Endothelial cell of umbilical vein (primary cell): ENCODE measurements at regions not wholly inside any gene's neighbourhood (a gene's known extent, or its start where the extent isn't known, plus 50 kb on each side); places are given as distances from the start of the nearest gene placed in this dataset.
A peak's percentile ranks its signal among the peaks of the same experiment; 100 is the strongest.

ENCODE experiments used
- BruUV-seq: library from RNA; stranded (reverse); fragments of 400-500 nt; replicated peaks from 2 replicates; lab custom pipeline; 2021; lab: Mats Ljungman, UMichigan
- CTCF ChIA-PET: fragments of 300-600, 350-600 bp; sonication (Branson Sonifier 250); formaldehyde crosslinking; loops from one replicate; lab custom pipeline; 2021; ENCODE audit warnings: antibody characterized with exemption, inconsistent platforms; lab: Charles Lee
- POLR2A ChIA-PET: fragments of 300-600, 350-600 bp; sonication (Branson Sonifier 250); formaldehyde crosslinking; loops from one replicate; lab custom pipeline; 2021; ENCODE audit warnings: antibody characterized with exemption, inconsistent platforms; lab: Charles Lee
- DNase-seq: peaks from one replicate; pipeline ENCODE4 v3.0.0-alpha.2; 2011; ENCODE audit warnings: low read depth, low spot score
- FAIRE-seq: peaks from 2 replicates; lab custom pipeline; 2011; peaks lifted over from hg19 to GRCh38; lab: Jason Lieb, UNC
- H2AFZ ChIP-seq: 2 replicates; pipeline ENCODE4 v1.6.0; 2012; ENCODE audit warnings: low read depth, low read length, control low read depth, inconsistent platforms
- H3K27ac ChIP-seq: 2 replicates; pipeline ENCODE4 v1.5.1; 2011; ENCODE audit warnings: low read depth, mild to moderate bottlenecking, control low read depth, low read length, moderate library complexity; ENCODE audit not compliant: insufficient read depth
- H3K27me3 ChIP-seq, 2 experiments: 2 replicates each; pipeline versions ENCODE4 v1.6.0 to v1.6.1; 2011; ENCODE audit warnings: low read length in 2 of 2, mixed read lengths in 1 of 2; ENCODE audit not compliant: control insufficient read depth in 2 of 2, insufficient read depth in 2 of 2
- H3K36me3 ChIP-seq, 2 experiments: 2 replicates in 1 of 2; 3 replicates in 1 of 2; pipeline ENCODE4 v1.5.1; 2011; ENCODE audit warnings: low read length in 2 of 2, mild to moderate bottlenecking in 1 of 2, moderate library complexity in 1 of 2; ENCODE audit not compliant: control insufficient read depth in 2 of 2, insufficient read depth in 2 of 2; ENCODE audit errors: extremely low read depth in 1 of 2
- H3K4me1 ChIP-seq: 3 replicates; pipeline ENCODE4 v1.5.1; 2011; ENCODE audit warnings: mild to moderate bottlenecking, low read length; ENCODE audit not compliant: control insufficient read depth, insufficient read depth; ENCODE audit errors: extremely low read depth
- H3K4me2 ChIP-seq: 2 replicates; pipeline ENCODE4 v1.6.1; 2011; ENCODE audit warnings: low read length, control low read depth, mixed read lengths; ENCODE audit not compliant: insufficient read depth
- H3K4me3 ChIP-seq, 3 experiments: fragments of 200-600 bp in 1 of 3; sonication (generic), shearing (Covaris generic) in 1 of 3; replicated peaks in 1 of 3; 2 replicates each; pipeline ENCODE4 v1.5.1; 2011 to 2016; ENCODE audit warnings: control low read depth in 3 of 3, low read length in 3 of 3, mild to moderate bottlenecking in 2 of 3, inconsistent platforms in 1 of 3, low read depth in 1 of 3, moderate library complexity in 1 of 3; ENCODE audit not compliant: insufficient read depth in 1 of 3
- H3K79me2 ChIP-seq: 2 replicates; pipeline ENCODE4 v1.6.0; 2012; ENCODE audit warnings: low read length, inconsistent platforms; ENCODE audit not compliant: control insufficient read depth, insufficient read depth
- H3K9ac ChIP-seq: replicated peaks from 2 replicates; pipeline ENCODE3; 2011; ENCODE audit warnings: low read length, control low read depth; ENCODE audit not compliant: insufficient read depth; ENCODE audit errors: extremely low read depth
- H3K9me1 ChIP-seq: replicated peaks from 3 replicates; pipeline ENCODE4 v1.6.0; 2011; ENCODE audit warnings: mild to moderate bottlenecking, low read length; ENCODE audit not compliant: control insufficient read depth, insufficient read depth; ENCODE audit errors: extremely low read depth
- H3K9me3 ChIP-seq: replicated peaks from 2 replicates; pipeline ENCODE4 v1.5.1; 2012; ENCODE audit warnings: low read length, inconsistent platforms; ENCODE audit not compliant: control insufficient read depth, insufficient read depth
- H4K20me1 ChIP-seq: replicated peaks from 2 replicates; pipeline ENCODE3; 2011; ENCODE audit warnings: mild to moderate bottlenecking, low read length; ENCODE audit not compliant: control insufficient read depth, insufficient read depth; ENCODE audit errors: extremely low read depth
- CTCF ChIP-seq, 2 donors: IDR thresholded peaks; 1 replicate in 1 of 2; 2 replicates in 1 of 2; pipeline ENCODE4 v1.5.1; 2011; ENCODE audit warnings: low read length in 2 of 2, mild to moderate bottlenecking in 2 of 2, moderate library complexity in 2 of 2, control low read depth in 1 of 2, inconsistent platforms in 1 of 2, low read depth in 1 of 2; ENCODE audit not compliant: insufficient read depth in 1 of 2; ENCODE audit errors: extremely low read depth in 1 of 2
- EZH2 ChIP-seq: IDR thresholded peaks from 2 replicates; pipeline ENCODE4 v1.6.1; 2012; ENCODE audit warnings: borderline replicate concordance, low read depth, mild to moderate bottlenecking, moderate library complexity, low read length, inconsistent platforms; ENCODE audit not compliant: severe bottlenecking
- FOS ChIP-seq: IDR thresholded peaks from 2 replicates; pipeline ENCODE4 v1.6.1; 2011; ENCODE audit warnings: mild to moderate bottlenecking, low read length, moderate library complexity, borderline replicate concordance; ENCODE audit not compliant: insufficient read depth
- GATA2 ChIP-seq: IDR thresholded peaks from 2 replicates; pipeline ENCODE4 v1.7.0; 2011; ENCODE audit warnings: low read depth, mild to moderate bottlenecking, moderate library complexity, mixed read lengths, low read length; ENCODE audit not compliant: insufficient read length, insufficient read depth
- JUN ChIP-seq: IDR thresholded peaks from 2 replicates; pipeline ENCODE4 v1.6.1; 2011; ENCODE audit warnings: borderline replicate concordance, low read depth; ENCODE audit not compliant: insufficient read length, insufficient read depth
- MAX ChIP-seq: IDR thresholded peaks from 2 replicates; pipeline ENCODE4 v1.6.1; 2011; ENCODE audit not compliant: insufficient read depth, insufficient read length
- MYC ChIP-seq: IDR thresholded peaks from one replicate; pipeline ENCODE4 v1.6.1; 2011; ENCODE audit warnings: mild to moderate bottlenecking, low read depth, low read length
- POLR2A ChIP-seq: IDR thresholded peaks from 2 replicates; pipeline ENCODE4 v1.6.1; 2012; ENCODE audit warnings: low read depth, mild to moderate bottlenecking, control low read depth, low read length
- POLR2AphosphoS5 ChIP-seq: IDR thresholded peaks from 2 replicates; pipeline ENCODE4 v1.6.1; 2012; ENCODE audit warnings: low read depth, mild to moderate bottlenecking, control low read depth, low read length, moderate library complexity; ENCODE audit not compliant: insufficient read depth
- dilution Hi-C: fragments of 300-500 bp; cut with MboI; formaldehyde crosslinking; loops from one replicate; pipeline ENCODE4 v1.15.0; 2019; ENCODE audit warnings: low sequenced_read_pairs; ENCODE audit not compliant: extremely low pct_ligation_motif_present
- intact Hi-C: fragments of 100-400 bp; cut with micrococcal nuclease; formaldehyde crosslinking; loops from one replicate; pipeline ENCODE4 v1.10.0; 2022

GRCh38 chr6:145508107-145508506 lies 227.2 kb downstream of the EPM2A start:
- peak in 1 of 2 donors; percentile 34 for TF ChIP-seq CTCF (IDR thresholded peaks at IDR 0.05; ENCODE audit: extremely low read depth in 1 of 2, insufficient read depth in 1 of 2, low read depth in 1 of 2, low read length in 2 of 2)
- no peak for TF ChIP-seq MAX
- no peaks in the 10 kb centered on the region for H3K36me3 ChIP-seq
- peak; percentile 11 for DNase-seq
- no peak overlapping the region for H3K4me2 ChIP-seq
- no peak overlapping the region for H3K4me3 ChIP-seq
- no peaks in the 10 kb centered on the region for H3K9me3 ChIP-seq
- H2AFZ ChIP-seq: no peak overlapping the region
- BruUV-seq: no TSS peak
- no peaks in the 10 kb centered on the region for H3K79me2 ChIP-seq
- H3K9me1 ChIP-seq: no peaks in the 10 kb centered on the region
- intact Hi-C loops (no loop called here), dilution Hi-C loops (no loop called here)
- POLR2A ChIA-PET: no interaction called here
- FAIRE-seq: no peak
- H3K27me3 ChIP-seq: no peaks in the 10 kb centered on the region
- H4K20me1 ChIP-seq: no peaks in the 10 kb centered on the region
- H3K27ac ChIP-seq: no peak overlapping the region
- no peak overlapping the region for H3K9ac ChIP-seq
- H3K4me1 ChIP-seq: no peaks in the 10 kb centered on the region
- CTCF ChIA-PET: no interaction called here

GRCh38 chr6:145517492-145517891 lies 217.8 kb downstream of the EPM2A start:
- no peak overlapping the region for H3K9ac ChIP-seq
- ChIA-PET POLR2A (no interaction called here), CTCF (interaction anchor here (1.3 kb wide), 1 partner anchor 9 kb away, joined by 3 read pairs; no protein-coding TSS in a partner anchor)
- H3K9me3 ChIP-seq: no peaks in the 10 kb centered on the region
- no peaks in the 10 kb centered on the region for H4K20me1 ChIP-seq
- no TSS peak for BruUV-seq
- dilution Hi-C loops (no loop called here), intact Hi-C loops (no loop called here)
- H3K4me3 ChIP-seq: no peak overlapping the region
- no peaks in the 10 kb centered on the region for H3K79me2 ChIP-seq
- H3K27ac ChIP-seq: no peak overlapping the region
- no peak overlapping the region for H3K4me2 ChIP-seq
- H3K36me3 ChIP-seq: no peaks in the 10 kb centered on the region
- FAIRE-seq (no peak), DNase-seq (no peak)
- no peaks in the 10 kb centered on the region for H3K4me1 ChIP-seq
- H3K9me1 ChIP-seq: no peaks in the 10 kb centered on the region
- H2AFZ ChIP-seq: no peak overlapping the region
- H3K27me3 ChIP-seq: no peaks in the 10 kb centered on the region
- TF ChIP-seq POLR2AphosphoS5: no peak
- no peak for TF ChIP-seq EZH2
- no peak for TF ChIP-seq CTCF (IDR thresholded peaks at IDR 0.05; ENCODE audit: extremely low read depth in 1 of 2, insufficient read depth in 1 of 2, low read depth in 1 of 2, low read length in 2 of 2)
- TF ChIP-seq GATA2: no peak
- no peak for TF ChIP-seq MAX
- no peak for TF ChIP-seq MYC
- TF ChIP-seq JUN: no peak
- no peak for TF ChIP-seq FOS
- TF ChIP-seq POLR2A: no peak
